HCT116 (cell line): ENCODE measurements at regions not wholly inside any gene's neighbourhood (a gene's known extent, or its start where the extent isn't known, plus 50 kb on each side); places are given as distances from the start of the nearest gene placed in this dataset.
"Not testable (repeated sequence)": the region's sequence is repeated elsewhere in the genome, so short reads cannot be mapped to it uniquely, and the experiment has no call there.

Experiments used
- ATAC-seq: fragments of 200-7000 bp; cut with Tn5 transposase; 2 replicates; pipeline ENCODE4 v1.9.1; 2020; ENCODE audit warnings: mild to moderate bottlenecking, moderate library complexity
- BruUV-seq: library from RNA; stranded (reverse); fragments of 400-500 nt; replicated peaks from 2 replicates; lab custom pipeline; 2021; lab: Mats Ljungman, UMichigan
- CTCF ChIA-PET: fragments of 300-600 bp; sonication (Branson Sonifier 250); formaldehyde crosslinking; loops from one replicate; lab custom pipeline; 2021; ENCODE audit warnings: antibody characterized with exemption; lab: Charles Lee
- POLR2A ChIA-PET: fragments of 300-600, 350-600 bp; sonication (Branson Sonifier 250); formaldehyde crosslinking; loops from one replicate; lab custom pipeline; 2021; ENCODE audit warnings: antibody characterized with exemption; lab: Charles Lee
- RAD21 ChIA-PET, 2 experiments: fragments of 300-600 bp; sonication (Branson Sonifier 250); formaldehyde crosslinking; loops; one replicate each; lab custom pipeline; 2023; ENCODE audit warnings: low total read pairs in 2 of 2; ENCODE audit not compliant: uncharacterized antibody in 2 of 2, unreplicated experiment in 2 of 2, low non-redundant PET in 1 of 2; lab: Charles Lee
- DNase-seq: peaks from one replicate; pipeline ENCODE4 v3.0.0-alpha.2; 2010; ENCODE audit warnings: low read depth, low spot score
- H2AFZ ChIP-seq: fragments of 200-600 bp; shearing (Covaris generic), sonication (generic); 2 replicates; pipeline ENCODE4 v1.6.1; 2017; ENCODE audit warnings: low read depth, mixed run types, mixed read lengths, antibody characterized with exemption, low read length; ENCODE audit not compliant: poor library complexity, severe bottlenecking
- H3K27ac ChIP-seq: 2 replicates; pipeline ENCODE4 v1.5.1; 2012; ENCODE audit warnings: low read depth, low read length
- H3K27me3 ChIP-seq: fragments of 200-600 bp; sonication (generic); 2 replicates; pipeline ENCODE4 v1.6.1; 2016; ENCODE audit warnings: mixed run types, low read length, mixed read lengths; ENCODE audit not compliant: insufficient read depth
- H3K36me3 ChIP-seq, 2 experiments: fragments of 200-500 bp in 1 of 2; fragments of 200-600 bp in 1 of 2; sonication (Bioruptor generic) in 1 of 2; sonication (generic) in 1 of 2; 2 replicates each; pipeline versions ENCODE4 v1.5.1 to v1.6.1; 2014 to 2016; ENCODE audit warnings: low read length in 2 of 2, inconsistent platforms in 1 of 2, mixed read lengths in 1 of 2, mixed run types in 1 of 2; ENCODE audit not compliant: insufficient read depth in 2 of 2, control insufficient read depth in 1 of 2
- H3K4me1 ChIP-seq, 2 experiments: fragments of 200-600 bp in 1 of 2; sonication (generic) in 1 of 2; 2 replicates each; pipeline versions ENCODE4 v1.5.1 to v1.6.1; 2012 to 2017; ENCODE audit warnings: low read length in 2 of 2, inconsistent platforms in 1 of 2, mild to moderate bottlenecking in 1 of 2, mixed read lengths in 1 of 2, mixed run types in 1 of 2, moderate library complexity in 1 of 2; ENCODE audit not compliant: insufficient read depth in 2 of 2, control insufficient read depth in 1 of 2
- H3K4me2 ChIP-seq: fragments of 200-600 bp; sonication (generic); 2 replicates; pipeline ENCODE4 v1.6.1; 2017; ENCODE audit warnings: mixed run types, low read length, mixed read lengths
- H3K4me3 ChIP-seq, 2 experiments: fragments of 200-600 bp in 1 of 2; sonication (generic) in 1 of 2; replicated peaks in 1 of 2; 2 replicates each; pipeline ENCODE4 v1.5.1; 2011 to 2016; ENCODE audit warnings: low read length in 2 of 2, control low read depth in 1 of 2, low read depth in 1 of 2, mild to moderate bottlenecking in 1 of 2, mixed read lengths in 1 of 2, mixed run types in 1 of 2
- H3K79me2 ChIP-seq: fragments of 200-600 bp; sonication (generic); 2 replicates; pipeline ENCODE4 v1.6.1; 2017; ENCODE audit warnings: mild to moderate bottlenecking, mixed run types, low read length, moderate library complexity, mixed read lengths; ENCODE audit not compliant: insufficient read depth
- H3K9ac ChIP-seq: fragments of 200-600 bp; sonication (generic); 2 replicates; pipeline ENCODE4 v1.6.1; 2016; ENCODE audit warnings: low read length, mixed read lengths
- H3K9me2 ChIP-seq: fragments of 200-600 bp; sonication (generic), shearing (Covaris generic); 2 replicates; pipeline ENCODE4 v1.6.1; 2017; ENCODE audit warnings: mixed run types, mild to moderate bottlenecking, moderate library complexity; ENCODE audit not compliant: insufficient read depth
- H3K9me3 ChIP-seq, 2 experiments: fragments of 200-500 bp in 1 of 2; fragments of 200-600 bp in 1 of 2; sonication (Bioruptor generic) in 1 of 2; sonication (generic) in 1 of 2; 2 replicates each; pipeline ENCODE4 v1.6.1; 2014 to 2017; ENCODE audit warnings: low read length in 2 of 2, mixed read lengths in 2 of 2, inconsistent platforms in 1 of 2, low read depth in 1 of 2, mild to moderate bottlenecking in 1 of 2, mixed run types in 1 of 2, moderate library complexity in 1 of 2; ENCODE audit not compliant: control insufficient read depth in 1 of 2, insufficient read depth in 1 of 2
- H4K20me1 ChIP-seq: fragments of 200-600 bp; sonication (generic), shearing (Covaris generic); 2 replicates; pipeline ENCODE4 v1.6.1; 2017; ENCODE audit warnings: mixed run types, mild to moderate bottlenecking, moderate library complexity; ENCODE audit not compliant: insufficient read depth
- CEBPB ChIP-seq: IDR thresholded peaks from 2 replicates; pipeline ENCODE4 v1.6.1; 2012; ENCODE audit warnings: low read depth
- CTCF ChIP-seq, 3 experiments: fragments of 200-600 bp in 1 of 3; sonication (generic) in 1 of 3; IDR thresholded peaks in 2 of 3; conservative IDR thresholded peaks in 1 of 3; 2 replicates each; pipeline ENCODE4 v1.5.1; 2012 to 2017; ENCODE audit warnings: low read depth in 2 of 3, low read length in 2 of 3, antibody characterized with exemption in 1 of 3, borderline replicate concordance in 1 of 3, control low read depth in 1 of 3, mild to moderate bottlenecking in 1 of 3, mixed read lengths in 1 of 3, mixed run types in 1 of 3, moderate library complexity in 1 of 3; ENCODE audit not compliant: insufficient read depth in 1 of 3
- EGR1 ChIP-seq: IDR thresholded peaks from 2 replicates; pipeline ENCODE4 v1.6.1; 2012; ENCODE audit warnings: low read depth
- ELF1 ChIP-seq: IDR thresholded peaks from 2 replicates; pipeline ENCODE4 v1.6.1; 2012; ENCODE audit warnings: low read depth, borderline replicate concordance
- EZH2phosphoT487 ChIP-seq: fragments of 200-600 bp; IDR thresholded peaks from 2 replicates; pipeline ENCODE4 v1.6.1; 2018; ENCODE audit warnings: antibody characterized with exemption, borderline replicate concordance
- JUND ChIP-seq: IDR thresholded peaks from 2 replicates; pipeline ENCODE4 v1.6.1; 2012
- RAD21 ChIP-seq: IDR thresholded peaks from 2 replicates; pipeline ENCODE4 v1.6.1; 2012; ENCODE audit warnings: low read depth, mild to moderate bottlenecking
- SIN3A ChIP-seq: IDR thresholded peaks from 2 replicates; pipeline ENCODE4 v1.6.1; 2012; ENCODE audit warnings: low read depth
- SRF ChIP-seq: IDR thresholded peaks from 2 replicates; pipeline ENCODE4 v1.6.1; 2012; ENCODE audit warnings: low read depth
- TCF7L2 ChIP-seq: IDR thresholded peaks from 2 replicates; pipeline ENCODE4 v1.7.0; 2011; ENCODE audit warnings: borderline replicate concordance, inconsistent platforms; ENCODE audit not compliant: insufficient read depth, insufficient read length; ENCODE audit errors: extremely low read depth
- YY1 ChIP-seq: IDR thresholded peaks from 2 replicates; pipeline ENCODE4 v1.6.1; 2011; ENCODE audit warnings: low read length, low read depth, moderate library complexity, mild to moderate bottlenecking; ENCODE audit not compliant: insufficient replicate concordance; ENCODE audit errors: extremely low read depth
- ZFX ChIP-seq: fragments of 450-650 bp; IDR thresholded peaks from 2 replicates; pipeline ENCODE4 v1.6.1; 2017
- intact Hi-C: fragments of 100-400 bp; cut with micrococcal nuclease; formaldehyde crosslinking; loops from 2 replicates; pipeline ENCODE4 v1.10.0; 2022

GRCh38 chrX:51155566-51155965, 177.1 kb upstream of the NUDT10 start (continued):
- no peak for TF ChIP-seq CTCF (IDR thresholded peaks at IDR 0.05 in 2 of 3, conservative IDR thresholded peaks at IDR 0.05 in 1 of 3; ENCODE audit: borderline replicate concordance in 1 of 3, insufficient read depth in 1 of 3, low read depth in 2 of 3, low read length in 2 of 3)
- TF ChIP-seq SRF, result no peak
- TF ChIP-seq CEBPB, result no peak
- no peak for TF ChIP-seq EZH2phosphoT487
- TF ChIP-seq TCF7L2, result no peak
- TF ChIP-seq EGR1, result no peak

- ATAC-seq, result no peak
- Histone ChIP-seq H3K4me3 (no peak overlapping the region), H3K9ac (no peak overlapping the region), H2AFZ (no peak overlapping the region), H3K36me3 (no peaks in the 10 kb centered on the region), H4K20me1 (no peaks in the 10 kb centered on the region), H3K9me2 (no peaks in the 10 kb centered on the region), H3K27me3 (no peaks in the 10 kb centered on the region), H3K4me2 (no peak overlapping the region), H3K4me1 (no peaks in the 10 kb centered on the region), H3K9me3 (no peaks in the 10 kb centered on the region), H3K27ac (no peak overlapping the region), H3K79me2 (no peaks in the 10 kb centered on the region)
- POLR2A ChIA-PET, result no interaction called here
- BruUV-seq, result no TSS peak
- intact Hi-C loops, result no loop called here
- no peak for DNase-seq
- TF ChIP-seq CEBPB, result no peak
- no peak for TF ChIP-seq ZFX
- no peak for TF ChIP-seq JUND
- no peak for TF ChIP-seq EZH2phosphoT487
- TF ChIP-seq YY1, result no peak
- TF ChIP-seq CTCF (IDR thresholded peaks at IDR 0.05 in 2 of 3, conservative IDR thresholded peaks at IDR 0.05 in 1 of 3; ENCODE audit: borderline replicate concordance in 1 of 3, insufficient read depth in 1 of 3, low read depth in 2 of 3, low read length in 2 of 3), result no peak
- TF ChIP-seq SRF, result no peak
- TF ChIP-seq ELF1, result no peak
- TF ChIP-seq RAD21, result no peak
- no peak for TF ChIP-seq SIN3A
- CTCF ChIA-PET, result interaction anchor here (1.2 kb wide), 1 partner anchor 9 kb away, joined by 4 read pairs; no protein-coding TSS in a partner anchor
- RAD21 ChIA-PET, result no interaction called here
Measured at GRCh38 chrX:51158231-51158630, 174.4 kb upstream of the NUDT10 start.

GRCh38 chrX:51159378-51159777, 173.2 kb upstream of the NUDT10 start:
- CTCF ChIA-PET, H3K9ac ChIP-seq, H2AFZ ChIP-seq, POLR2A ChIA-PET, DNase-seq, H3K9me3 ChIP-seq, H3K4me2 ChIP-seq, H3K9me2 ChIP-seq, BruUV-seq, H3K79me2 ChIP-seq, H3K36me3 ChIP-seq, H3K27ac ChIP-seq, H3K27me3 ChIP-seq, H3K4me1 ChIP-seq, ATAC-seq, intact Hi-C loops, H3K4me3 ChIP-seq, RAD21 ChIA-PET, H4K20me1 ChIP-seq: not testable (repeated sequence)
